GM23338 (cell line): ENCODE measurements at regions not wholly inside any gene's neighbourhood (a gene's known extent, or its start where the extent isn't known, plus 50 kb on each side); places are given as distances from the start of the nearest gene placed in this dataset.

ENCODE experiments used
- CREB1 ChIP-seq: fragments of 250-450 bp; sonication (Bioruptor Pico); IDR thresholded peaks from 2 replicates; pipeline ENCODE4 v1.5.0; 2020; ENCODE audit warnings: low read depth, mild to moderate bottlenecking, moderate library complexity
- CTCF ChIP-seq, 2 experiments: fragments of 200-600 bp in 1 of 2; sonication (generic) in 1 of 2; conservative IDR thresholded peaks; 2 replicates each; pipeline versions ENCODE4 v1.5.1 to v1.6.1; 2016 to 2017; ENCODE audit warnings: antibody characterized with exemption in 2 of 2, low read depth in 2 of 2, mild to moderate bottlenecking in 2 of 2, moderate library complexity in 1 of 2
- ETS1 ChIP-seq: IDR thresholded peaks from 2 replicates; pipeline ENCODE4 v1.6.1; 2016; ENCODE audit warnings: antibody characterized with exemption
- EZH2 ChIP-seq: fragments of 200-600 bp; sonication (generic); IDR thresholded peaks from one replicate; pipeline ENCODE4 v1.8.0; 2017; ENCODE audit warnings: antibody characterized with exemption, mild to moderate bottlenecking, low read depth; ENCODE audit not compliant: unreplicated experiment
- EZH2phosphoT487 ChIP-seq: fragments of 200-600 bp; sonication (generic); IDR thresholded peaks from one replicate; pipeline ENCODE4 v1.8.1; 2018; ENCODE audit warnings: antibody characterized with exemption; ENCODE audit not compliant: unreplicated experiment
- JUNB ChIP-seq: IDR thresholded peaks from one replicate; pipeline ENCODE4 v1.6.1; 2016; ENCODE audit warnings: antibody characterized with exemption; ENCODE audit not compliant: unreplicated experiment
- NANOG ChIP-seq: IDR thresholded peaks from 2 replicates; pipeline ENCODE4 v1.6.1; 2016; ENCODE audit warnings: antibody characterized with exemption, borderline replicate concordance
- POLR2AphosphoS5 ChIP-seq: IDR thresholded peaks from 2 replicates; pipeline ENCODE4 v1.6.1; 2016; ENCODE audit warnings: antibody characterized with exemption, low read depth
- REST ChIP-seq: IDR thresholded peaks from one replicate; pipeline ENCODE4 v1.6.1; 2018; ENCODE audit warnings: antibody characterized with exemption; ENCODE audit not compliant: unreplicated experiment
- STAT1 ChIP-seq: IDR thresholded peaks from one replicate; pipeline ENCODE4 v1.6.1; 2016; ENCODE audit warnings: antibody characterized with exemption; ENCODE audit not compliant: unreplicated experiment
- ZNF114 ChIP-seq: fragments of 250-450 bp; sonication (Bioruptor Pico); IDR thresholded peaks from 2 replicates; pipeline ENCODE4 v1.5.0; 2020; ENCODE audit warnings: mild to moderate bottlenecking, moderate library complexity
- ZNF331 ChIP-seq: fragments of 250-450 bp; sonication (Bioruptor Pico); IDR thresholded peaks from 2 replicates; pipeline ENCODE4 v1.5.0; 2020; ENCODE audit warnings: low read depth, mild to moderate bottlenecking, moderate library complexity
- ZNF462 ChIP-seq: fragments of 250-450 bp; sonication (Bioruptor Pico); IDR thresholded peaks from 2 replicates; pipeline ENCODE4 v1.5.0; 2020; ENCODE audit warnings: mild to moderate bottlenecking, moderate library complexity

GRCh38 chr1:95183952-95184351, 50.1 kb upstream of the RWDD3 start:
- TF ChIP-seq REST (no peak), EZH2 (no peak), CTCF (conservative IDR thresholded peaks at IDR 0.05; ENCODE audit: low read depth in 2 of 2) (no peak), POLR2AphosphoS5 (no peak), NANOG (no peak), EZH2phosphoT487 (no peak), JUNB (no peak), ZNF331 (no peak), ETS1 (no peak), CREB1 (CRISPR knock-in tag) (no peak), STAT1 (no peak), ZNF114 (CRISPR knock-in tag) (no peak), ZNF462 (CRISPR knock-in tag) (no peak)
